ENCODE measurements at regions not wholly inside any gene's neighbourhood (a gene's known extent, or its start where the extent isn't known, plus 50 kb on each side); places are given as distances from the start of the nearest gene placed in this dataset.

- DNase-seq (ENCODE audit: low read depth in 2 of 2) = no peak
These were observed 64.6 kb upstream of the PIM1 start for GRCh38 chr6:37105148-37106050.

GRCh38 chr6:37106051-37106363 is 63.9 kb upstream of the PIM1 start:
- DNase-seq (ENCODE audit: low read depth in 2 of 2) = no peak

DNA sequence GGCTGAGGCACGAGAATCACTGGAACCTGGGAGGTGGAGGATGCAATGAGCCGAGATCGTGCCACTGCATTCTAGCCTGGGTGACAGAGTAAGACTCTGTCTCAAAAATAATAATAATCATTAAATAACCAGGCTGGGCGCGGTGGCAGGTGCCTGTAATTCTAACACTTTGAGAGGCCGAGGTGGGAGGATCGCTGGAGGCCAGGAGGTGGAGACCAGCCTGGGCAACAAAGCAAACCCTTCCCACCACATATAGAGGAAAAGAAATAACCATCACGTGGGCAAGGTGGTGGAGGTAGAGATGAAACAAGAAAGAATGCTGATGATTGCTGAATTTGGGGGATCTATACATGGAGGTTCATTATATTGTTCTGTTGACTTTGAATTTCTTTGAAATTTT is 63.4 kb upstream of the PIM1 start:
- no peak for DNase-seq (ENCODE audit: low read depth in 2 of 2)

DNA sequence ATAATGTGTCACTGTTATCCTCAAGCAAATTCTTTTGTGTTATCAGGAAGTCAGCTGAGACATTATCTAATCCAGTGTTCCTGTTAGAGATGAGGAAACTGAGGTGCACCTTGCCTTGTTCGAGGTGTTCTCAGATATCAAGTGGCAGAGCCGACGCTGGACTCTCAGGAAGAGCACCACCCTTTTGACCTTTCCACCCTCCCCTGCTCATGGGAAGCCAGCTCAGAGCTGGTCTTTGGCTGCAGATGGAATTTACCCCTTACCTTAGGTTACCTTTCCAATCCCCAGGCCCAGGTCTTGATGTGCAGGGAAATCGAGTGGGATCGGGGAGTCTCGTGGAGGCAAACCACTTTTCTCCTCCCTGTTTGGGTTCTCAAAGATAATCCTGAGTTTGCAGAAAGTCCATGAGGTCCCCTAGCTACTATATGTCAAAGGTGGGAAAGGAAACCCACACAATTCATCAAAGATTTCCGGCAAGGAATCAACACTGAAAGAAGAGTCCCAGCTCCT is 62.9 kb upstream of the PIM1 start:
- no peak for DNase-seq (ENCODE audit: low read depth in 2 of 2)

GRCh38 chr6:37109714-37110499 is 60.0 kb upstream of the PIM1 start:
- no peak for DNase-seq (ENCODE audit: low read depth in 2 of 2)

DNA sequence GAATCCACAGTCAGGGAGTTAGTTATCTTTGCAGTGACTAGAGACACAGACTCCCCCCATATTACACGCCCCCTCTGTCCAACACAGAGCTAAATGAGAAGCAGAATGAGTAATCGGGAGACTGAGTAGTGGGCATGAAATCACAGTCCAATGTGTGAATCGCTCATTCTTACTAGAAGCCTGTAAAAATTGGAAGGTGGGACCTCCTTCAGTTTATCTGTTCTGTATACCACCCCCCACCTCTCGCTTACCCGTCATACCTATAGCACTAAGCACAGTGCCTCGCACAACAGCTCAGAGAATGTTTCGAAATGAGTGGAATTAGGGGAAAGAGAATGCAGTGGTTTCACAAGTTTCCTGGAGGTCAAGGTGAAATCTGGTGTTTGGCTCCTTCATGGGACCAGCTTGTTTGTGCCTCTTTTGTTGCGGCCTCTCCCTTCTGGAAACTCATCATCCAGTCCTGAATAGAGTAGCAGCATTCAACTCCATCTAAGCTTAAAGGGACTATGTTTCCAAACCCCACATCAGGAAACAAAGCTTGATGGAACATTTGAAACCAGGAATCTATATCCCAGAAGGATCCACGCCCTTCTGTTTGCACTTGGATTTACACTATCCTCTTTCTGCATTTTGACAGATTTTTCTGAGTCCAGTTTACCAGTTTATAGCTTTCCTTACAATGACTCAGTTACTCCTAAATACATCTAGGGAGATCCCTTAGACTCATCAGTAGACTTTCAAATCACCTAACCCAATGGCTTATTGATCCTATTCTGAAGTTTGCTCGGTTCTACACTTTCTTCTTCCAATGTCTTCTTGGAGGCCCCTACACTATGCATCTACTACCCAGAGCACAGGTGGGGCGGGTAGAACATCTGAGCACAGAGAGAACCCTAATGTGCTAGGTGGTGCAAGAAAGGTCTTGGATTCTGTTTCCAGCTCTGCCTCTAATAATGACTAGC is 59.2 kb upstream of the PIM1 start:
- DNase-seq (ENCODE audit: low read depth in 2 of 2) = no peak

GRCh38 chr6:37113976-37114375 is 56.0 kb upstream of the PIM1 start:
- DNase-seq (ENCODE audit: low read depth in 2 of 2) = no peak

DNA sequence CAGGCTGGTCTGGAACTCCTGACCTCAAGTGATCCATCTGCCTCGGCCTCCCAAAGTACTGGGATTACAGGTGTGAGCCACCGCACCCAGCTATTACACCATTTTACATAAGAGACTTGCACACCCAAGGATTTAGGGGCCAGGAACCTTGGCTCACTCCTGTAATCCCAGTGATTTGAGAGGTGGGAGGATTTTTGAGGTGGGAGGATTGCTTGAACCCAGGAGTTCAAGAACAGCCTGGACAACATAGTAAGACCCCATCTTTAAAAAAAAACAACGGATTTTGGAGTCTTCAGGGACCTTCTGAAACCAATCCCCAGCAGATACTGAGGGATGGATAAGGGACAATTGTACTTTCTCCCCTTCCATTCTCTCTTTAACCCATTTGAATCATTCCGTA is 55.3 kb upstream of the PIM1 start:
- no peak for DNase-seq (ENCODE audit: low read depth in 2 of 2)

DNA sequence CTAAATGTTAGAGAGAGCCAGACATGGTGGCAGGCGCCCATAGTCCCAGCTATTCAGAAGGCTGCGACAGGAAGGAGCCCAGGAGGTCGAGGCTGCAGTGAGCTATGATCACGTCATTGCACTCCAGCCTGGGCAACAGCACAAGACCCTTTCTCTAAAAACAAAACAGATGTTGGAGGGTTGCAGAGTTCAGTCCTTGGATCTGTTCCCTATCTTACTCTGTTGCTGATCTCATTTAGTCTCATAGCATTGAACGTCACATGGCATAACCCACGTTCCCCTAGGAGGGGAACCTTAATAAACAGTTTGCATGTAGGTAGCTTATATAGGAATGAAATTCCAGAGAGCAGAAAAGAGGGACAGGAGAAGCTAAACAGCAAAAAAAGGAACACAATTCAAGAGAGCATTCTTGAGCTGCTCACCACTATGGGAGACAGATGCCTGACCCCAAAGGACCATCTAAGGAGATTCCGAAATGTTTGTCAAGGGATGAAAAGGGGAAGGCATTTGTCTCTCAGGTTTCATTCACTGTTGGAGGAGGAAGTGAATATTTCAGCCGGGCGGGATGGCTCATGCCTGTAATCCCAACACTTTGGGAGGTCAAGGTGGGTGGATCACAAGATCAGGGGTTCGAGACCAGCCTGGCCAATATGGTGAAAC is 54.6 kb upstream of the PIM1 start:
- DNase-seq (ENCODE audit: low read depth in 2 of 2) = no peak

- DNase-seq (ENCODE audit: low read depth in 2 of 2) = no peak
These were observed 53.6 kb upstream of the PIM1 start for GRCh38 chr6:37116326-37116725.

DNA sequence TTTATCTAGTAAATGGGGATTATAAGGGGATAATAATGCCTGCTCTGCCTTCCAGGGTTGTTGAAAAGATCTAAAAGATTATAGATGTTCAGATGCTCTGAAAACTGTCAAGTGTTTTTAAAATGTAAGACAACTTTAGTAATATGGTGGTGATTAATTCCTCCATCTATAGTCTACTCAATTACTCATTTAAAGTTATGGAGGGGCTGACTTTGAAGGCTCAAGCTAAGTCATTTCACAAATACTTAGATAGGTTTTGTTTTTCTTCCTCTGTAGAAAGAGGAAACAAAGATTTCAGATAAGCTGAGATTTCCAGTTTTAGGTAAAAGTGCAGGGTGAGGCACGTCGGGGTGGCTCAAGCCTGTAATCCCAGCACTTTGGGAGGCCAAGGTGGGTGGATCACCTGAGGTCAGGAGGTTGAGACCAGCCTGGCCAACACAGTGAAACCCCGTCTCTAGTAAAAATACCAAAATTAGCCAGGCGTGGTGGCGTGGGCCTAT is 50.5 kb upstream of the PIM1 start:
- DNase-seq (ENCODE audit: low read depth in 2 of 2) = no peak
